GM12878 (cell line): ENCODE measurements at regions not wholly inside any gene's neighbourhood (a gene's known extent, or its start where the extent isn't known, plus 50 kb on each side); places are given as distances from the start of the nearest gene placed in this dataset.

Experiments
- ATAC-seq: fragments of 200-7000 bp; cut with Tn5 transposase; 3 replicates; pipeline ENCODE4 v1.9.1; 2020; ENCODE audit warnings: mild to moderate bottlenecking, moderate library complexity
- BruUV-seq: library from RNA; stranded (reverse); fragments of 400-500 nt; replicated peaks from 2 replicates; lab custom pipeline; 2021; lab: Mats Ljungman, UMichigan
- CTCF ChIA-PET: fragments of 300-600 bp; sonication (Branson Sonifier 250); formaldehyde crosslinking; extraction: SDS; loops from one replicate; lab custom pipeline; 2021; ENCODE audit warnings: inconsistent platforms; lab: Yijun Ruan, JAX
- POLR2A ChIA-PET: fragments of 350-600 bp; formaldehyde crosslinking; extraction: SDS; loops from one replicate; lab custom pipeline; 2021; ENCODE audit warnings: inconsistent platforms; lab: Charles Lee
- RAD21 ChIA-PET: fragments of 300-600 bp; sonication (Branson Sonifier 250); formaldehyde crosslinking; loops from one replicate; lab custom pipeline; 2023; ENCODE audit warnings: antibody characterized with exemption; ENCODE audit not compliant: unreplicated experiment; lab: Charles Lee
- SMC1A ChIA-PET: fragments of 300-600 bp; sonication (Branson Sonifier 250); formaldehyde crosslinking; loops from one replicate; lab custom pipeline; 2023; ENCODE audit not compliant: unreplicated experiment, uncharacterized antibody; lab: Charles Lee
- DNase-seq: peaks from one replicate; pipeline ENCODE4 v3.0.0-alpha.2; 2011; ENCODE audit warnings: low read depth, low spot score
- FAIRE-seq: peaks from 3 replicates; lab custom pipeline; 2011; peaks lifted over from hg19 to GRCh38; lab: Jason Lieb, UNC
- H2AFZ ChIP-seq: 2 replicates; pipeline ENCODE4 v1.6.0; 2011; ENCODE audit warnings: low read depth, low read length, control low read depth; ENCODE audit not compliant: control insufficient read depth
- H3K27ac ChIP-seq: 2 replicates; pipeline ENCODE4 v1.5.1; 2011; ENCODE audit warnings: control low read depth; ENCODE audit not compliant: control insufficient read depth, insufficient read depth
- H3K27me3 ChIP-seq, 2 experiments: replicated peaks in 1 of 2; 2 replicates each; pipeline versions ENCODE4 v1.6.0 to v1.6.1; 2011; ENCODE audit warnings: low read length in 1 of 2; ENCODE audit not compliant: control insufficient read depth in 2 of 2, insufficient read depth in 2 of 2
- H3K36me3 ChIP-seq, 2 experiments: 2 replicates each; pipeline ENCODE4 v1.5.1; 2011; ENCODE audit warnings: low read length in 1 of 2; ENCODE audit not compliant: control insufficient read depth in 2 of 2, insufficient read depth in 2 of 2
- H3K4me1 ChIP-seq: 2 replicates; pipeline ENCODE4 v1.6.1; 2011; ENCODE audit warnings: mild to moderate bottlenecking, low read length, moderate library complexity, mixed read lengths; ENCODE audit not compliant: control insufficient read depth, insufficient read depth
- H3K4me2 ChIP-seq: 2 replicates; pipeline ENCODE4 v1.6.0; 2011; ENCODE audit warnings: control low read depth; ENCODE audit not compliant: control insufficient read depth, insufficient read depth
- H3K4me3 ChIP-seq: fragments of 200-600 bp; sonication (generic); 2 replicates; pipeline ENCODE4 v1.5.1; 2016
- H3K79me2 ChIP-seq: 2 replicates; pipeline ENCODE4 v1.6.0; 2011; ENCODE audit warnings: low read length; ENCODE audit not compliant: control insufficient read depth, insufficient read depth
- H3K9ac ChIP-seq: 2 replicates; pipeline ENCODE4 v1.8.0; 2011; ENCODE audit warnings: low read length, control low read depth, mixed read lengths; ENCODE audit not compliant: control insufficient read depth, insufficient read depth
- H3K9me3 ChIP-seq: replicated peaks from 3 replicates; pipeline ENCODE4 v1.5.1; 2011; ENCODE audit warnings: mild to moderate bottlenecking, low read length; ENCODE audit not compliant: control insufficient read depth, insufficient read depth
- H4K20me1 ChIP-seq: 2 replicates; pipeline ENCODE4 v1.6.0; 2011; ENCODE audit not compliant: control insufficient read depth, insufficient read depth
- BRCA1 ChIP-seq: IDR thresholded peaks from 2 replicates; pipeline ENCODE4 v1.6.1; 2011; ENCODE audit warnings: low read depth, low read length, improper control_type of control experiment
- CEBPB ChIP-seq, 2 experiments: fragments of 150-350 bp in 1 of 2; IDR thresholded peaks; 2 replicates each; pipeline ENCODE4 v1.6.1; 2012 to 2014; ENCODE audit warnings: low read depth in 2 of 2, low read length in 2 of 2, borderline replicate concordance in 1 of 2, inconsistent platforms in 1 of 2
- EED ChIP-seq: sonication (generic); IDR thresholded peaks from 2 replicates; pipeline ENCODE4 v1.6.1; 2016; ENCODE audit warnings: antibody characterized with exemption, low read depth
- NRF1 ChIP-seq: conservative IDR thresholded peaks from 2 replicates; pipeline ENCODE4 v1.6.1; 2011; ENCODE audit warnings: mild to moderate bottlenecking, low read depth, low read length, improper control_type of control experiment
- SUPT20H ChIP-seq: IDR thresholded peaks from 2 replicates; pipeline ENCODE4 v1.6.1; 2011; ENCODE audit warnings: low read depth, mild to moderate bottlenecking, low read length, moderate library complexity, borderline replicate concordance; ENCODE audit not compliant: control insufficient read depth
- ZNF24 ChIP-seq: fragments of 450-650 bp; IDR thresholded peaks from 2 replicates; pipeline ENCODE4 v1.6.1; 2017; ENCODE audit warnings: antibody characterized with exemption, mild to moderate bottlenecking
- WGBS: methylation state at CpG from one replicate; pipeline ENCODE4 v1.1.6; 2016; ENCODE audit warnings: low lambda C conversion rate; ENCODE audit not compliant: insufficient replicate concordance, insufficient coverage; ENCODE audit errors: missing lambda C conversion rate; 5-methylcytosine and 5-hydroxymethylcytosine counted together
- in situ Hi-C: fragments of 300-500 bp; cut with MboI; formaldehyde crosslinking; loops from 9 replicates; pipeline ENCODE4 v1.14.3; 2018; ENCODE audit warnings: mixed read lengths
- intact Hi-C: fragments of 100-400 bp; cut with micrococcal nuclease; formaldehyde crosslinking; loops from one replicate; pipeline ENCODE4 v1.14.2; 2022; ENCODE audit not compliant: unreplicated experiment
- TF ChIP-seq, protein P1 (sequence below): fragments of 450-650 bp; formaldehyde crosslinking; IDR thresholded peaks from 2 replicates; pipeline ENCODE4 v1.4.0; 2020; ENCODE audit warnings: mild to moderate bottlenecking, moderate library complexity
- TF ChIP-seq, protein P2 (sequence below): fragments of 150-350 bp; IDR thresholded peaks from 2 replicates; pipeline ENCODE4 v1.6.1; 2016; ENCODE audit warnings: low read depth, low read length
- TF ChIP-seq, protein P3 (sequence below): fragments of 450-650 bp; IDR thresholded peaks from 2 replicates; pipeline ENCODE4 v1.6.1; 2018; ENCODE audit warnings: borderline replicate concordance, mild to moderate bottlenecking; ENCODE audit not compliant: partially characterized antibody
- TF ChIP-seq, protein P4 (sequence below): fragments of 450-650 bp; IDR thresholded peaks from 2 replicates; pipeline ENCODE4 v1.6.1; 2014; ENCODE audit warnings: mild to moderate bottlenecking

DNA sequence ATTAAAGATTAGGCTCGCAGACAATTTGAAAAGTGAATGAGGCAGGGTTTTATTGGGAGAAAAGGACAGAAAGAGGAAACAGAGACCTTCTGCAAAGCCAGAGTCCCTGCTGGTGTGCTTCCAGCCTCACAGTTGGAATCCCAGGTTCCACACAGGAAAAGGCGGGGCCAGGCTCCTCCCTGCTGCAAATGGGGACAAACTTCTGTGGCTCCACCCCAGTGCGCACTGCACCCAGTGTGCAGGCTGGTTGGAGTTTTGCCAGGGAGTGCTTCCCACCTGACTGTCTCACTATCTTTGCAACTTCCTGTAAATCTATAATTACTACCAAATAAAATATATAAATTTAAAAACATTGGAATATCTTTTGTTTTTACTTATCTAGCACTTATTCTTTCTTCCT, 386.0 kb upstream of the GRIN3A start:
- no TSS peak for BruUV-seq
- in situ Hi-C loops, result no loop called here
- no peaks in the 10 kb centered on the region for H4K20me1 ChIP-seq
- no peak for DNase-seq
- no peak for TF ChIP-seq CEBPB (IDR thresholded peaks at IDR 0.05; ENCODE audit: borderline replicate concordance in 1 of 2, low read depth in 2 of 2, low read length in 2 of 2)
- TF ChIP-seq, protein P1, sequence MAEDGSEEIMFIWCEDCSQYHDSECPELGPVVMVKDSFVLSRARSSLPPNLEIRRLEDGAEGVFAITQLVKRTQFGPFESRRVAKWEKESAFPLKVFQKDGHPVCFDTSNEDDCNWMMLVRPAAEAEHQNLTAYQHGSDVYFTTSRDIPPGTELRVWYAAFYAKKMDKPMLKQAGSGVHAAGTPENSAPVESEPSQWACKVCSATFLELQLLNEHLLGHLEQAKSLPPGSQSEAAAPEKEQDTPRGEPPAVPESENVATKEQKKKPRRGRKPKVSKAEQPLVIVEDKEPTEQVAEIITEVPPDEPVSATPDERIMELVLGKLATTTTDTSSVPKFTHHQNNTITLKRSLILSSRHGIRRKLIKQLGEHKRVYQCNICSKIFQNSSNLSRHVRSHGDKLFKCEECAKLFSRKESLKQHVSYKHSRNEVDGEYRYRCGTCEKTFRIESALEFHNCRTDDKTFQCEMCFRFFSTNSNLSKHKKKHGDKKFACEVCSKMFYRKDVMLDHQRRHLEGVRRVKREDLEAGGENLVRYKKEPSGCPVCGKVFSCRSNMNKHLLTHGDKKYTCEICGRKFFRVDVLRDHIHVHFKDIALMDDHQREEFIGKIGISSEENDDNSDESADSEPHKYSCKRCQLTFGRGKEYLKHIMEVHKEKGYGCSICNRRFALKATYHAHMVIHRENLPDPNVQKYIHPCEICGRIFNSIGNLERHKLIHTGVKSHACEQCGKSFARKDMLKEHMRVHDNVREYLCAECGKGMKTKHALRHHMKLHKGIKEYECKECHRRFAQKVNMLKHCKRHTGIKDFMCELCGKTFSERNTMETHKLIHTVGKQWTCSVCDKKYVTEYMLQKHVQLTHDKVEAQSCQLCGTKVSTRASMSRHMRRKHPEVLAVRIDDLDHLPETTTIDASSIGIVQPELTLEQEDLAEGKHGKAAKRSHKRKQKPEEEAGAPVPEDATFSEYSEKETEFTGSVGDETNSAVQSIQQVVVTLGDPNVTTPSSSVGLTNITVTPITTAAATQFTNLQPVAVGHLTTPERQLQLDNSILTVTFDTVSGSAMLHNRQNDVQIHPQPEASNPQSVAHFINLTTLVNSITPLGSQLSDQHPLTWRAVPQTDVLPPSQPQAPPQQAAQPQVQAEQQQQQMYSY (CRISPR knock-in tag), result no peak
- TF ChIP-seq EED, result no peak
- no peak for TF ChIP-seq ZNF24
- TF ChIP-seq, protein P2, sequence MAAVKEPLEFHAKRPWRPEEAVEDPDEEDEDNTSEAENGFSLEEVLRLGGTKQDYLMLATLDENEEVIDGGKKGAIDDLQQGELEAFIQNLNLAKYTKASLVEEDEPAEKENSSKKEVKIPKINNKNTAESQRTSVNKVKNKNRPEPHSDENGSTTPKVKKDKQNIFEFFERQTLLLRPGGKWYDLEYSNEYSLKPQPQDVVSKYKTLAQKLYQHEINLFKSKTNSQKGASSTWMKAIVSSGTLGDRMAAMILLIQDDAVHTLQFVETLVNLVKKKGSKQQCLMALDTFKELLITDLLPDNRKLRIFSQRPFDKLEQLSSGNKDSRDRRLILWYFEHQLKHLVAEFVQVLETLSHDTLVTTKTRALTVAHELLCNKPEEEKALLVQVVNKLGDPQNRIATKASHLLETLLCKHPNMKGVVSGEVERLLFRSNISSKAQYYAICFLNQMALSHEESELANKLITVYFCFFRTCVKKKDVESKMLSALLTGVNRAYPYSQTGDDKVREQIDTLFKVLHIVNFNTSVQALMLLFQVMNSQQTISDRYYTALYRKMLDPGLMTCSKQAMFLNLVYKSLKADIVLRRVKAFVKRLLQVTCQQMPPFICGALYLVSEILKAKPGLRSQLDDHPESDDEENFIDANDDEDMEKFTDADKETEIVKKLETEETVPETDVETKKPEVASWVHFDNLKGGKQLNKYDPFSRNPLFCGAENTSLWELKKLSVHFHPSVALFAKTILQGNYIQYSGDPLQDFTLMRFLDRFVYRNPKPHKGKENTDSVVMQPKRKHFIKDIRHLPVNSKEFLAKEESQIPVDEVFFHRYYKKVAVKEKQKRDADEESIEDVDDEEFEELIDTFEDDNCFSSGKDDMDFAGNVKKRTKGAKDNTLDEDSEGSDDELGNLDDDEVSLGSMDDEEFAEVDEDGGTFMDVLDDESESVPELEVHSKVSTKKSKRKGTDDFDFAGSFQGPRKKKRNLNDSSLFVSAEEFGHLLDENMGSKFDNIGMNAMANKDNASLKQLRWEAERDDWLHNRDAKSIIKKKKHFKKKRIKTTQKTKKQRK, result no peak
- no peak for TF ChIP-seq BRCA1
- no peak for TF ChIP-seq SUPT20H
- TF ChIP-seq, protein P3, sequence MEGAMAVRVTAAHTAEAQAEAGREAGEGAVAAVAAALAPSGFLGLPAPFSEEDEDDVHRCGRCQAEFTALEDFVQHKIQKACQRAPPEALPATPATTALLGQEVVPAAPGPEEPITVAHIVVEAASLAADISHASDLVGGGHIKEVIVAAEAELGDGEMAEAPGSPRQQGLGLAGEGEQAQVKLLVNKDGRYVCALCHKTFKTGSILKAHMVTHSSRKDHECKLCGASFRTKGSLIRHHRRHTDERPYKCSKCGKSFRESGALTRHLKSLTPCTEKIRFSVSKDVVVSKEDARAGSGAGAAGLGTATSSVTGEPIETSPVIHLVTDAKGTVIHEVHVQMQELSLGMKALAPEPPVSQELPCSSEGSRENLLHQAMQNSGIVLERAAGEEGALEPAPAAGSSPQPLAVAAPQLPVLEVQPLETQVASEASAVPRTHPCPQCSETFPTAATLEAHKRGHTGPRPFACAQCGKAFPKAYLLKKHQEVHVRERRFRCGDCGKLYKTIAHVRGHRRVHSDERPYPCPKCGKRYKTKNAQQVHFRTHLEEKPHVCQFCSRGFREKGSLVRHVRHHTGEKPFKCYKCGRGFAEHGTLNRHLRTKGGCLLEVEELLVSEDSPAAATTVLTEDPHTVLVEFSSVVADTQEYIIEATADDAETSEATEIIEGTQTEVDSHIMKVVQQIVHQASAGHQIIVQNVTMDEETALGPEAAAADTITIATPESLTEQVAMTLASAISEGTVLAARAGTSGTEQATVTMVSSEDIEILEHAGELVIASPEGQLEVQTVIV, result no peak
- TF ChIP-seq, protein P4, sequence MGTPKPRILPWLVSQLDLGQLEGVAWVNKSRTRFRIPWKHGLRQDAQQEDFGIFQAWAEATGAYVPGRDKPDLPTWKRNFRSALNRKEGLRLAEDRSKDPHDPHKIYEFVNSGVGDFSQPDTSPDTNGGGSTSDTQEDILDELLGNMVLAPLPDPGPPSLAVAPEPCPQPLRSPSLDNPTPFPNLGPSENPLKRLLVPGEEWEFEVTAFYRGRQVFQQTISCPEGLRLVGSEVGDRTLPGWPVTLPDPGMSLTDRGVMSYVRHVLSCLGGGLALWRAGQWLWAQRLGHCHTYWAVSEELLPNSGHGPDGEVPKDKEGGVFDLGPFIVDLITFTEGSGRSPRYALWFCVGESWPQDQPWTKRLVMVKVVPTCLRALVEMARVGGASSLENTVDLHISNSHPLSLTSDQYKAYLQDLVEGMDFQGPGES, result no peak
- TF ChIP-seq NRF1, result no peak
- H3K79me2 ChIP-seq, result no peaks in the 10 kb centered on the region
- no peaks in the 10 kb centered on the region for H3K27me3 ChIP-seq
- H3K9me3 ChIP-seq, result no peaks in the 10 kb centered on the region
- no peak overlapping the region for H3K4me3 ChIP-seq
- FAIRE-seq, result no peak
- CTCF ChIA-PET, result no interaction called here
- H3K36me3 ChIP-seq, result no peaks in the 10 kb centered on the region
- no peak overlapping the region for H2AFZ ChIP-seq
- H3K4me1 ChIP-seq, result no peaks in the 10 kb centered on the region
- POLR2A ChIA-PET, result no interaction called here
- WGBS, result 30% methylated on average over 3 of the region's 3 CpGs
- no peak overlapping the region for H3K4me2 ChIP-seq
- SMC1A ChIA-PET, result interaction anchor here (0.7 kb wide), 1 partner anchor 22 kb away, joined by 3 read pairs; no protein-coding TSS in a partner anchor
- no peak for ATAC-seq
- RAD21 ChIA-PET, result no interaction called here
- no peak overlapping the region for H3K9ac ChIP-seq
- intact Hi-C loops, result no loop called here
- H3K27ac ChIP-seq, result no peak overlapping the region
